VCaP (cell line): ENCODE measurements at regions not wholly inside any gene's neighbourhood (a gene's known extent, or its start where the extent isn't known, plus 50 kb on each side); places are given as distances from the start of the nearest gene placed in this dataset.
"Not testable (repeated sequence)": the region's sequence is repeated elsewhere in the genome, so short reads cannot be mapped to it uniquely, and the experiment has no call there.

Experiments used
- H3K27ac ChIP-seq: fragments of 450-650 bp; 2 replicates; pipeline ENCODE4 v1.5.1; 2017
- CTCF ChIP-seq: fragments of 450-650 bp; conservative IDR thresholded peaks from 2 replicates; pipeline ENCODE4 v1.5.1; 2017; ENCODE audit warnings: mild to moderate bottlenecking, moderate library complexity

- TF ChIP-seq CTCF = no peak
- no peak overlapping the region for H3K27ac ChIP-seq
Observed at GRCh38 chr2:224151161-224151560, 112.1 kb upstream of the SERPINE2 start.

DNA sequence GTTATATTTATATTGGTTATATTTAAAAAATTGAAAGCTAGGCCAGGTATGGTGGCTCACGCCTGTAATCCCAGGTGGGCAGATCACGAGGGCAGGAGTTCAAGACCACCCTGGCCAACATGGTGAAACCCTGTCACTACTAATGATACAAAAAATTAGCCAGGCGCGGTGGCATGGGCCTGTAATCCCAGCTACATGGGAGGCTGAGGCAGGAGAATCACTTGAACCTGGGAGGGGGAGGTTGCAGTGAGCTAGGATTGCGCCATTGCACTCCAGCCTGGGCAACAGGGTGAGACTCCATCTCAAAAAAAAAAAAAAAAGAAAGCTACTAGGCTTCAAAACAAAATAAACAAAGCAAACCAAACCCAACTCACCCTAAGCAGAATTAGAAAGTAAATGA lies 109.0 kb upstream of the SERPINE2 start:
- H3K27ac ChIP-seq = not testable (repeated sequence)

DNA sequence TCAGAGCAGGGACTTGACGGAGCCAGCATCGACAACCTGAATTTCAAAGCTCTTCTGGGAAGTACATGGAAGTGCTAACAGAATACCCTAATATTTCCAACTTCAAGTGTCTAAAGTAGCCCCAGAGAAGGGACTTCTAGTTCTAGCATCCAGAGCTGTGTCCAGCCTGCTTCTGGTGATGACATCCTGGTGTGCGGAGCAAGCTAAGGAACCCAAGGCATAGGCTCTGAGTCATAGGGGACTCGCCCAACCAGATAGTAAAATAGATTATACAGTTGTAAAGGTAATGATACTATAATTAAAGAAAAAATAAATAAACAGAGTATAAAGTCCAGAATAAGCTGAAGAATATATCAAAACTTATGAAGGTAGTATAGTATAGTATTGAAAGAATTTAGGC lies 108.1 kb upstream of the SERPINE2 start:
- TF ChIP-seq CTCF = no peak
- H3K27ac ChIP-seq = no peak overlapping the region

DNA sequence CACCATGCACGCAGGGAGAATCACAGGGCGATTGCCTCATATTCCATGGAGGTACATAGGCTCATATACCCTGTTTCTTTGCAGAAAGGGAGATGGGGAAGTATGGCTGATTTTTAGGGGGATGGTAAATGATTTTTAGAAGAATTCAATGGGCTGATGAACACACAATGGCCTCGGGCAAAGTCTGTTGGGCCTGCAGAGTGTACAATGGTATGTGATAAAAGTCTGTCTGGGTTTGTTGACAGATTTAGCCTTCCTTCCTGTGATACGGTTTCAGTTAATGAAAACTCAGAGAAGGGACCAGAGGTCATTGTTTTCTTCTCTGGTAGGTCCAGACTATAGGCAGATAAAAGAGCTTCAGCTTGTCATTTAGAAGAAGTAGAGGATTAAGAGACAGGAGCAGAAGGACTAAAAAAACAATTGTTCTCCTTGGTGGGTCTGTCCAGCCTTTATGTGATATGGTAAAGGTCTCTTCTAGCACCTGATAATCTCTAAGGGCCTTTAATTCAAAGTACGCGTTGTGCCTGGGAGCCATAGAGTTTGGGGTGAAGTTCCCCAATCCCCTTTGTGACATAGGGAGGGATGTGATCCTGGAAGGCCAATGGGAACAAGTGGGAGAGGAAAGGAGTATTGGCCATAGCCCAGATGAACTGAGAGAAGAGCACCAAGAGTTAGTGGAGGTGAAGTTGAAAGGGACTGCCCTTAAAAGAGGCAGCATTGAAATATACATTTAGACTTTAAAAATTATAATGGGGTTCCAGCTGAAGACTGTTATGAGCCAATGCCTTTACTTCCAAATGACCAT lies 107.5 kb upstream of the SERPINE2 start:
- TF ChIP-seq CTCF = no peak
- H3K27ac ChIP-seq = no peak overlapping the region

- no peak for TF ChIP-seq CTCF
- no peak overlapping the region for H3K27ac ChIP-seq
Observed at GRCh38 chr2:224145751-224146355, 106.8 kb upstream of the SERPINE2 start.

DNA sequence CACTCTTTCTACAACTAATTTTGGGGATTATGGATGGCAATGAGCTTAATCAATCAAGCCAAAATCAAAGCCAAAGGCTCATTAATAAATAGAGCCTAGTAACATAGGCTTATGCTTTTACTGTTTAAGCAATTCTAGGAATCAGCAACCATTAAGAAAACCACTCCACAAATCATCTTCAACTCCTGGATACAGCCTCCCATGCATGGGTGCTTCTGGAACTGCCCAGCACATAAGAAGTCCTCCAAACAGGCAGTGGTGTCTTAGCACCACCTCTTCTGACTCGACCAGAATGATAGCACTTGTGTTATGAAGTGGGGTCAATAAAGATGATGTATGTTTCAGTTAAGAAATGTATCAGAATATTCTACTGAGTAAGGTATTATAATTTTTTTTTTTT lies 104.4 kb upstream of the SERPINE2 start:
- H3K27ac ChIP-seq = no peak overlapping the region

DNA sequence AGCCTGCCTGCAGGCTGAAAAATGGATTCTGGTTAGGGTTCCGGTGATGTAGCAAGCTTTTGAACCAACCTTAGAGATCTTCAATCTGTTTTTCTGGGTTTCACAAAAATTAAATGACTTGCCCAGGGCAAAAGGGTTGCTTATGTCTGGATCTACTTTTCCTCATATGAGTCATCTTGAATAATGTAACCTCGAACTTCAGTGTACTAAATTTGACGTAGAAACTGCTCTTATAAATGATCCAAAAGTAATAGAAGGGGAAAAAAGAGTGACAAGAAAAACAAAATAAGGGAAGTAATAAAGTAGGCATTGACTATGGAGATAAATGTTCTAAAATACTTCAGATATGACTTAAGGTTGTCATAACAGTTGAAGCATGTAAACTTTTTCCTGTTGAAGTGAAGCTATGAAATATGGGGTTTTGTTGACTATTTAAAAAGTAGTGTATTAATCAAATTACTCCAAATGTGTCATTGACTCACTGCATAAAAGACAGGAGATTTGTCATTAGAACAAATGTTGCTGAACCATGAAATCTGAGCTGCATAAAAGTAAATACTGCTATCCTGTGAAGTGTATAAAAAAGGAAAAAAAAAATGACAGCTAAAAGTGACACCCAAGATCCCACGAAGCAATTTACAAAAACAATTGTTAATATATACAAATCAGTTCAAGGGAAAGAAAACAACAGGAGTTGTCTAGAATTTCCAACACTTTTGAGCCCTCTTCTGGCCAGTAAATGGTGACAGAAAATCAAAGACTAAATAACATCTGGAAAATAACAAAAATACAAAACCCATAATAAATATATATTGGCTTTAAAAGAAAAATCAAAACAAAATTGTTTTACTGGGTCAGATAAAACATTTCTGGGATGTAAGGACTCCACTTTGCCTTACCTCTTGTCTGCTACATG lies 103.6 kb upstream of the SERPINE2 start:
- H3K27ac ChIP-seq = no peak overlapping the region
- 0 out of 2 replicates have a peak, but pooled peaks have one; percentile 14 for TF ChIP-seq CTCF

More for the DNA sequence above, 104.4 kb upstream of the SERPINE2 start:
- TF ChIP-seq CTCF = no peak
